Neuronal stem cell (in vitro differentiated cells): ENCODE measurements at regions not wholly inside any gene's neighbourhood (a gene's known extent, or its start where the extent isn't known, plus 50 kb on each side); places are given as distances from the start of the nearest gene placed in this dataset.

Experiments used
- DNase-seq: peaks from one replicate; pipeline ENCODE4 v3.0.0-alpha.2; 2013; ENCODE audit warnings: low spot score
- H2AFZ ChIP-seq: one replicate; pipeline ENCODE4 v1.6.1; 2013; ENCODE audit warnings: mild to moderate bottlenecking, low read length, inconsistent platforms
- H2AK5ac ChIP-seq: 2 replicates; pipeline ENCODE4 v1.6.1; 2013; ENCODE audit warnings: low read depth, mild to moderate bottlenecking, inconsistent platforms, low read length, moderate library complexity, mixed read lengths
- H2BK120ac ChIP-seq: 2 replicates; pipeline ENCODE4 v1.6.1; 2013; ENCODE audit warnings: low read depth, mild to moderate bottlenecking, inconsistent platforms, low read length, moderate library complexity, mixed read lengths
- H2BK12ac ChIP-seq: one replicate; pipeline ENCODE4 v1.6.1; 2013; ENCODE audit warnings: low read length, inconsistent platforms
- H2BK15ac ChIP-seq: 2 replicates; pipeline ENCODE4 v1.6.1; 2013; ENCODE audit warnings: mild to moderate bottlenecking, low read length, inconsistent platforms, mixed read lengths
- H2BK5ac ChIP-seq: one replicate; pipeline ENCODE4 v1.6.1; 2013; ENCODE audit warnings: inconsistent platforms, mild to moderate bottlenecking, low read length, moderate library complexity
- H3K14ac ChIP-seq: one replicate; pipeline ENCODE4 v1.6.1; 2013; ENCODE audit warnings: low read length, inconsistent platforms
- H3K18ac ChIP-seq: 2 replicates; pipeline ENCODE4 v1.6.1; 2013; ENCODE audit warnings: low read length, inconsistent platforms
- H3K23ac ChIP-seq: 2 replicates; pipeline ENCODE4 v1.6.1; 2013; ENCODE audit warnings: low read depth, mild to moderate bottlenecking, mixed read lengths, low read length, inconsistent platforms; ENCODE audit not compliant: poor library complexity
- H3K27ac ChIP-seq: replicated peaks from 3 replicates; pipeline ENCODE4 v1.5.1; 2013; ENCODE audit warnings: low read length, inconsistent platforms
- H3K27me3 ChIP-seq, 3 experiments: 2 replicates each; pipeline ENCODE4 v1.6.1; 2013; ENCODE audit warnings: low read length in 3 of 3, mild to moderate bottlenecking in 2 of 3, inconsistent platforms in 1 of 3, low read depth in 1 of 3, mixed read lengths in 1 of 3, moderate library complexity in 1 of 3; ENCODE audit not compliant: control insufficient read depth in 3 of 3, insufficient read depth in 3 of 3
- H3K36me3 ChIP-seq, 2 donors: replicated peaks in 1 of 2; 2 replicates each; pipeline ENCODE4 v1.6.1; 2013; ENCODE audit warnings: low read length in 2 of 2; ENCODE audit not compliant: control insufficient read depth in 2 of 2, insufficient read depth in 2 of 2
- H3K4ac ChIP-seq: 2 replicates; pipeline ENCODE4 v1.6.1; 2013; ENCODE audit warnings: inconsistent platforms, mild to moderate bottlenecking, low read length, moderate library complexity
- H3K4me1 ChIP-seq, 2 donors: 1 replicate in 1 of 2; 2 replicates in 1 of 2; pipeline ENCODE4 v1.6.1; 2013; ENCODE audit warnings: low read length in 2 of 2, low read depth in 1 of 2; ENCODE audit not compliant: control insufficient read depth in 2 of 2, insufficient read depth in 1 of 2
- H3K4me2 ChIP-seq: one replicate; pipeline ENCODE4 v1.6.1; 2013; ENCODE audit warnings: mild to moderate bottlenecking, low read length, inconsistent platforms; ENCODE audit not compliant: insufficient read depth, poor library complexity, severe bottlenecking
- H3K4me3 ChIP-seq, 2 donors: 2 replicates each; pipeline ENCODE4 v1.5.1; 2013; ENCODE audit warnings: low read length in 2 of 2, mild to moderate bottlenecking in 2 of 2, inconsistent platforms in 1 of 2, moderate library complexity in 1 of 2
- H3K79me1 ChIP-seq: one replicate; pipeline ENCODE4 v1.6.1; 2013; ENCODE audit warnings: low read depth, mild to moderate bottlenecking, inconsistent platforms, low read length, moderate library complexity
- H3K9ac ChIP-seq: one replicate; pipeline ENCODE4 v1.6.1; 2013; ENCODE audit warnings: mild to moderate bottlenecking, low read depth, low read length, inconsistent platforms; ENCODE audit not compliant: poor library complexity
- H3K9me3 ChIP-seq, 2 donors: replicated peaks in 1 of 2; 2 replicates each; pipeline versions ENCODE3 to v1.6.1; 2013; ENCODE audit warnings: low read length in 2 of 2, mild to moderate bottlenecking in 2 of 2, inconsistent platforms in 1 of 2, low read depth in 1 of 2, mixed read lengths in 1 of 2, moderate library complexity in 1 of 2; ENCODE audit not compliant: control insufficient read depth in 2 of 2, insufficient read depth in 1 of 2
- H4K8ac ChIP-seq: one replicate; pipeline ENCODE4 v1.6.1; 2013; ENCODE audit warnings: low read depth, mild to moderate bottlenecking, inconsistent platforms, low read length, moderate library complexity
- H4K91ac ChIP-seq: one replicate; pipeline ENCODE4 v1.6.1; 2013; ENCODE audit warnings: low read length, low read depth, mild to moderate bottlenecking, inconsistent platforms; ENCODE audit not compliant: poor library complexity
- WGBS, 2 donors: extraction: QIAGEN DNeasy Blood & Tissue Kit; methylation state at CpG; one replicate each; pipeline ENCODE4 v1.1.7; 2013; ENCODE audit warnings: missing lambda C conversion rate in 2 of 2, mixed read lengths in 1 of 2; ENCODE audit not compliant: insufficient read length in 2 of 2, insufficient replicate concordance in 1 of 2; ENCODE audit errors: extremely low coverage in 2 of 2; 5-methylcytosine and 5-hydroxymethylcytosine counted together

DNA sequence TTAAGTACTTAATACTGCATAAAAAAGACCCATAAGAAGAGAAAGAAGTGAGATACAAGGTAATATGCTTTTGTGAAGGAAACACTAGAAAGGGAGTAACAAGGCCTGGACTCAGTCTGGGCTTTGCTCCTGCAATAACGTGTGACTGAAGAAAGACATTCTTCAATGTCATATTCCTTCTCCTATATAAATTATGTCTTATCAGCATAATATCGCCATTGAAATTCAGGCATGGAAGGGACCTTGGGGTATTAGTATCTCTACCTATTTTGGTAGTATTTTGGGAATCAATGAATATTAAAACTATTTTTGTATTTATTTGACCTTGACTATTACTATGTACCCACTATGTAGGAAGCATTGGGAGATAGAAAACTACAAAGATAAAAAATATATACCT, 62.2 kb upstream of the GIMD1 start:
- Histone ChIP-seq H3K36me3 (no peaks in the 10 kb centered on the region), H3K27ac (no peak overlapping the region), H4K91ac (no peak overlapping the region), H2AFZ (no peak overlapping the region), H3K4me3 (no peak overlapping the region), H3K4ac (no peak overlapping the region), H2AK5ac (no peak overlapping the region), H3K27me3 (no peaks in the 10 kb centered on the region), H2BK15ac (no peak overlapping the region), H3K9me3 (no peaks in the 10 kb centered on the region), H3K4me1 (no peaks in the 10 kb centered on the region), H3K14ac (no peak overlapping the region), H3K23ac (no peak overlapping the region), H3K9ac (no peak overlapping the region), H2BK120ac (no peak overlapping the region), H2BK5ac (no peak overlapping the region), H3K79me1 (no peaks in the 10 kb centered on the region), H2BK12ac (no peak overlapping the region), H3K4me2 (no peak overlapping the region), H3K18ac (no peak overlapping the region), H4K8ac (no peak overlapping the region)
- no CpG with 5 or more reads among the region's 2 CpGs for WGBS, 2 donors
- no peak for DNase-seq

DNA sequence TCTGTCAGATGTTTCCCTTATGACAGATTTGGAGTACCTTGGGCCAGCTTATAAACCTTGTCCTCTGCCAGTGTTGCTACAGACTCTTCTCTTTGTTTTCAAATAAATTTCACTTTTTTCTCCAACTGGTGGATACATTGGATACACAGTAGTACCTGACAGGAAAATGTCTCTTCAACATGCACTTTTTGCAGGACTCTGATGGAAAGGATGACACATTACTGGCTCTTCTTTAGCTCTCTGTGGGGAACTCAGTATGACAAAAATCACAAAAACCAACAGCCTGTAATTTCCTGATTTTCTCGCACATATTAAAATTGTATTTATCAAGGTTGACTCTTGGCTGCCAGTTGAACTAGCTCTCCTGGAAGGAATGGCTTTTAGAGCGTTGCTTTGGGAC, 61.3 kb upstream of the GIMD1 start:
- no CpG with 5 or more reads among the region's 2 CpGs for WGBS, 2 donors

DNA sequence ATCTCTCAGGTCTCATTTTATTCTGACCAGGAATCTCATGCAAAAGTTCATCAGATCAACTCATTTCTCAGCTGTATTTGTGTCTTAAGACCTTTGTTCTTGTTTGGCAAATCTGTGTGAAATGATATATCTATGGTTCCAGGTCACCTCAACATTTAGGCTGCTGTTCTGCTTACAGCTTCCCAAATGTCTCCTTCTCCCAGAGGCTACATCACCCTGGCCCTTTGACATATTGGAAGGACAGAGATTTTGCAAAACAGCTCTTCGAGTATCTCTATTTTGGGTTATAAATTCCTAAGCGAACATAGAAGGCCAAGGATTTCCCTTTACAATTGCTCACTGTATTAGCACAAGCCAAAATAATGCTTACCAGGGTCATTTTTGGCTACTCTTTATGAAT, 57.5 kb upstream of the GIMD1 start:
- Histone ChIP-seq H3K79me1 (no peaks in the 10 kb centered on the region), H3K36me3 (no peaks in the 10 kb centered on the region), H2AFZ (no peak overlapping the region), H2BK5ac (no peak overlapping the region), H3K14ac (no peak overlapping the region), H4K91ac (no peak overlapping the region), H2BK12ac (no peak overlapping the region), H2AK5ac (no peak overlapping the region), H3K9ac (no peak overlapping the region), H3K27me3 (no peaks in the 10 kb centered on the region), H3K4me1 (no peaks in the 10 kb centered on the region), H3K9me3 (no peaks in the 10 kb centered on the region), H3K4ac (no peak overlapping the region), H4K8ac (no peak overlapping the region), H3K23ac (no peak overlapping the region), H3K4me2 (no peak overlapping the region), H3K27ac (no peak overlapping the region), H2BK120ac (no peak overlapping the region), H2BK15ac (no peak overlapping the region), H3K18ac (no peak overlapping the region), H3K4me3 (no peak overlapping the region)
- no CpG with 5 or more reads among the region's 2 CpGs for WGBS, 2 donors
- DNase-seq, result no peak

More for the DNA sequence above, 61.3 kb upstream of the GIMD1 start:
- Histone ChIP-seq H3K79me1 (no peaks in the 10 kb centered on the region), H3K4me2 (no peak overlapping the region), H2BK5ac (no peak overlapping the region), H2BK15ac (no peak overlapping the region), H4K91ac (no peak overlapping the region), H3K4me1 (no peaks in the 10 kb centered on the region), H3K23ac (no peak overlapping the region), H4K8ac (no peak overlapping the region), H3K4me3 (no peak overlapping the region), H2AFZ (no peak overlapping the region), H2BK120ac (no peak overlapping the region), H3K27ac (no peak overlapping the region), H3K9me3 (no peaks in the 10 kb centered on the region), H3K4ac (no peak overlapping the region), H3K14ac (no peak overlapping the region), H2AK5ac (no peak overlapping the region), H3K27me3 (no peaks in the 10 kb centered on the region), H3K18ac (no peak overlapping the region), H3K36me3 (no peaks in the 10 kb centered on the region), H3K9ac (no peak overlapping the region), H2BK12ac (no peak overlapping the region)
- no peak for DNase-seq

DNA sequence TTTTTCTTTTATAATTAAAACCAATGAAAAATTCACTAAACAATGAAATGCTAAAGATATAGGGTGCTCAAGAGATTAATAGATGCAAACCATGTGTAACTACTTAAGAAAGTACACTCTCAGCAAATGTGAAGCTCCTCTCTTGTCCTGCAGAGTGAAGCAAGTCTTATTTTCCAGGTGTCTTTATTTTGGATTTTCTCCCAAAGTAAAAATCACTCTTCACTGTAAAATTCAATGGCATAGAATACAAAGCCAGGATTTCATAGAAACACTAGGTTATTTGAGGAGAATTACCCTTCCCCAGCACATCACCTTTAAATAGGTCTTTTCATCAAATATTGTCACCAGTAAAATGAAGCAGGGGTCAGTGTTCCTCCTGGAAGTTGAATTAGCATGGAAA, 57.0 kb upstream of the GIMD1 start:
- H2BK5ac ChIP-seq, result no peak overlapping the region
- no peak overlapping the region for H3K18ac ChIP-seq
- H3K9me3 ChIP-seq, result no peaks in the 10 kb centered on the region
- H3K79me1 ChIP-seq, result no peaks in the 10 kb centered on the region
- H4K8ac ChIP-seq, result no peak overlapping the region
- H3K23ac ChIP-seq, result no peak overlapping the region
- H4K91ac ChIP-seq, result no peak overlapping the region
- no peak overlapping the region for H3K4me3 ChIP-seq
- no peaks in the 10 kb centered on the region for H3K4me1 ChIP-seq
- no peak overlapping the region for H3K14ac ChIP-seq
- no peak overlapping the region for H2BK15ac ChIP-seq
- H3K9ac ChIP-seq, result no peak overlapping the region
- no peak for DNase-seq
- H3K27ac ChIP-seq, result no peak overlapping the region
- no peaks in the 10 kb centered on the region for H3K36me3 ChIP-seq
- no peak overlapping the region for H3K4ac ChIP-seq
- H3K4me2 ChIP-seq, result no peak overlapping the region
- no peak overlapping the region for H2AFZ ChIP-seq
- H3K27me3 ChIP-seq, result no peaks in the 10 kb centered on the region
- H2BK12ac ChIP-seq, result no peak overlapping the region
- no peak overlapping the region for H2BK120ac ChIP-seq
- H2AK5ac ChIP-seq, result no peak overlapping the region
